ENCODE measurements at regions not wholly inside any gene's neighbourhood (a gene's known extent, or its start where the extent isn't known, plus 50 kb on each side); places are given as distances from the start of the nearest gene placed in this dataset.

DNA sequence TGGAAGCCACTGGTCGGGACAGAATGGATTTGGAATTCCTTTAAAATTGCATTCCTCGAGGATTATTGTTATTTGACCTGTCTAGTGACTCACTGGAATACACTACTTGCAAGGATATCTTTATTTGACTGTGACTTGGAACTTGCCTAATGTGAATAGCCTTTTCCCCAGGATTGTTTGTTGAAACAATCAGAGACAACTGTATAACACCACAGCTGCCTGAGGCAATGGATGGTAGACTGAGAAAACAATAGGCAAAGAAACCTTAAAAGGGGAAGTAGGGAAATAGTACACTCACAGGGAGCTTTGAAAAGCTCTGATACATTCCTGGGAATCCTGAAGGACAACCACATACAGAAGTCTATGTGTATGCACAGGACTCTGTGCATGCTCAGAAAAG, 465.3 kb downstream of the BMP2 start:
- TF ChIP-seq, protein P1, sequence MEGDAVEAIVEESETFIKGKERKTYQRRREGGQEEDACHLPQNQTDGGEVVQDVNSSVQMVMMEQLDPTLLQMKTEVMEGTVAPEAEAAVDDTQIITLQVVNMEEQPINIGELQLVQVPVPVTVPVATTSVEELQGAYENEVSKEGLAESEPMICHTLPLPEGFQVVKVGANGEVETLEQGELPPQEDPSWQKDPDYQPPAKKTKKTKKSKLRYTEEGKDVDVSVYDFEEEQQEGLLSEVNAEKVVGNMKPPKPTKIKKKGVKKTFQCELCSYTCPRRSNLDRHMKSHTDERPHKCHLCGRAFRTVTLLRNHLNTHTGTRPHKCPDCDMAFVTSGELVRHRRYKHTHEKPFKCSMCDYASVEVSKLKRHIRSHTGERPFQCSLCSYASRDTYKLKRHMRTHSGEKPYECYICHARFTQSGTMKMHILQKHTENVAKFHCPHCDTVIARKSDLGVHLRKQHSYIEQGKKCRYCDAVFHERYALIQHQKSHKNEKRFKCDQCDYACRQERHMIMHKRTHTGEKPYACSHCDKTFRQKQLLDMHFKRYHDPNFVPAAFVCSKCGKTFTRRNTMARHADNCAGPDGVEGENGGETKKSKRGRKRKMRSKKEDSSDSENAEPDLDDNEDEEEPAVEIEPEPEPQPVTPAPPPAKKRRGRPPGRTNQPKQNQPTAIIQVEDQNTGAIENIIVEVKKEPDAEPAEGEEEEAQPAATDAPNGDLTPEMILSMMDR (conservative IDR thresholded peaks at IDR 0.05; ENCODE audit: low read depth in 2 of 2): no peak
- no peak for TF ChIP-seq POLR2AphosphoS5 (IDR thresholded peaks at IDR 0.05; ENCODE audit: low read depth)

All from GM23338 (cell line).